Gastroesophageal sphincter (tissue), 4 donors: ENCODE measurements at regions not wholly inside any gene's neighbourhood (a gene's known extent, or its start where the extent isn't known, plus 50 kb on each side); places are given as distances from the start of the nearest gene placed in this dataset.

Experiments
- ATAC-seq: fragments of 150-250 bp; one replicate; pipeline ENCODE4 v1.9.1; 2016; ENCODE audit warnings: mild to moderate bottlenecking, moderate library complexity
- H3K27ac ChIP-seq, 4 donors: fragments of 200-600 bp; sonication (generic) in 3 of 4; 1 replicate in 3 of 4; 2 replicates in 1 of 4; pipeline ENCODE4 v1.5.1; 2016 to 2019
- H3K27me3 ChIP-seq: fragments of 200-600 bp; sonication (generic); one replicate; pipeline ENCODE4 v1.5.1; 2019
- H3K36me3 ChIP-seq, 2 donors: fragments of 200-600 bp; sonication (generic); one replicate each; pipeline ENCODE4 v1.5.1; 2019; ENCODE audit warnings: control low read depth in 1 of 2
- H3K4me1 ChIP-seq, 3 donors: fragments of 200-600 bp; sonication (generic); 1 replicate in 2 of 3; 2 replicates in 1 of 3; pipeline ENCODE4 v1.5.1; 2016 to 2019; ENCODE audit warnings: control low read depth in 2 of 3
- H3K4me3 ChIP-seq, 2 donors: fragments of 200-600 bp; sonication (generic); one replicate each; pipeline ENCODE4 v1.5.1; 2019; ENCODE audit warnings: mild to moderate bottlenecking in 1 of 2, moderate library complexity in 1 of 2
- H3K9me3 ChIP-seq, 3 donors: fragments of 200-600 bp; sonication (generic); one replicate each; pipeline ENCODE4 v1.5.1; 2017 to 2019; ENCODE audit warnings: control low read depth in 2 of 3
- EP300 ChIP-seq: sonication (generic); formaldehyde crosslinking; IDR thresholded peaks from one replicate; pipeline ENCODE4 v1.6.1; 2017; ENCODE audit warnings: antibody characterized with exemption, mild to moderate bottlenecking
- POLR2A ChIP-seq, 2 donors: fragments of 450-650 bp; IDR thresholded peaks; one replicate each; pipeline ENCODE4 v1.6.1; 2017; ENCODE audit warnings: antibody characterized with exemption in 2 of 2, mild to moderate bottlenecking in 2 of 2, moderate library complexity in 1 of 2
- POLR2AphosphoS5 ChIP-seq: sonication (generic); formaldehyde crosslinking; IDR thresholded peaks from one replicate; pipeline ENCODE4 v1.6.1; 2017; ENCODE audit warnings: antibody characterized with exemption
- WGBS, 2 donors: methylation state at CpG; one replicate each; pipeline ENCODE4 v1.1.5; 2018; ENCODE audit warnings: low coverage in 1 of 2; 5-methylcytosine and 5-hydroxymethylcytosine counted together
- TF ChIP-seq, protein P1 (sequence below), 4 experiments: fragments of 200-600 bp in 2 of 4; fragments of 450-650 bp in 2 of 4; sonication (generic) in 1 of 4; IDR thresholded peaks; one replicate each; pipeline ENCODE4 v1.5.1; 2017 to 2019; ENCODE audit warnings: antibody characterized with exemption in 4 of 4, mild to moderate bottlenecking in 2 of 4, moderate library complexity in 2 of 4

DNA sequence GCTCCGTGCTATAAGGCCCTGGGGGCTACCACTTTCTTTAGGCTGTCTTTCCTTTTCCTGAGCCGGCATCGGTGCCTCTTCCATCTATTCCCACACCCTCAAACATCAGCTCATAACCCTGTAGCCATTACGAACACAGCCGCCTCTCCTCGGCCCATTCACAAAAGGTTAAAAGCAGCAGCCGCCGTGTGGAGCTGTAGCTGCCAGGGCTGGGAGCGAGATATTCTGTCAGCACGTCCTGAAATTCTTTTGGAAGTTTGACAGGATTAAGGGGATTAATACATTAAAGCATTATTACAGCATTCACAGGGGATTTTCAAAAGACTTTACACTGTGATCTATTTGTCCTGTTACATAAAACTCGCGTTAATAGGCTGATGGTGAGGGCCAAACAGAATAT lies 428.2 kb downstream of the CDK5RAP2 start:
- no peaks in the 10 kb centered on the region for H3K4me1 ChIP-seq
- no peak overlapping the region for H3K4me3 ChIP-seq
- no peaks in the 10 kb centered on the region for H3K9me3 ChIP-seq
- no peak for ATAC-seq
- 40 to 70% methylated on average over 5 to 12 of the region's 12 CpGs for WGBS, 2 donors
- no peaks in the 10 kb centered on the region for H3K36me3 ChIP-seq
- TF ChIP-seq POLR2A (IDR thresholded peaks at IDR 0.05) (no peak), EP300 (no peak), POLR2AphosphoS5 (no peak)
- TF ChIP-seq, protein P1, sequence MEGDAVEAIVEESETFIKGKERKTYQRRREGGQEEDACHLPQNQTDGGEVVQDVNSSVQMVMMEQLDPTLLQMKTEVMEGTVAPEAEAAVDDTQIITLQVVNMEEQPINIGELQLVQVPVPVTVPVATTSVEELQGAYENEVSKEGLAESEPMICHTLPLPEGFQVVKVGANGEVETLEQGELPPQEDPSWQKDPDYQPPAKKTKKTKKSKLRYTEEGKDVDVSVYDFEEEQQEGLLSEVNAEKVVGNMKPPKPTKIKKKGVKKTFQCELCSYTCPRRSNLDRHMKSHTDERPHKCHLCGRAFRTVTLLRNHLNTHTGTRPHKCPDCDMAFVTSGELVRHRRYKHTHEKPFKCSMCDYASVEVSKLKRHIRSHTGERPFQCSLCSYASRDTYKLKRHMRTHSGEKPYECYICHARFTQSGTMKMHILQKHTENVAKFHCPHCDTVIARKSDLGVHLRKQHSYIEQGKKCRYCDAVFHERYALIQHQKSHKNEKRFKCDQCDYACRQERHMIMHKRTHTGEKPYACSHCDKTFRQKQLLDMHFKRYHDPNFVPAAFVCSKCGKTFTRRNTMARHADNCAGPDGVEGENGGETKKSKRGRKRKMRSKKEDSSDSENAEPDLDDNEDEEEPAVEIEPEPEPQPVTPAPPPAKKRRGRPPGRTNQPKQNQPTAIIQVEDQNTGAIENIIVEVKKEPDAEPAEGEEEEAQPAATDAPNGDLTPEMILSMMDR (IDR thresholded peaks at IDR 0.05) = no peak
- H3K27ac ChIP-seq = no peak overlapping the region
- no peaks in the 10 kb centered on the region for H3K27me3 ChIP-seq

DNA sequence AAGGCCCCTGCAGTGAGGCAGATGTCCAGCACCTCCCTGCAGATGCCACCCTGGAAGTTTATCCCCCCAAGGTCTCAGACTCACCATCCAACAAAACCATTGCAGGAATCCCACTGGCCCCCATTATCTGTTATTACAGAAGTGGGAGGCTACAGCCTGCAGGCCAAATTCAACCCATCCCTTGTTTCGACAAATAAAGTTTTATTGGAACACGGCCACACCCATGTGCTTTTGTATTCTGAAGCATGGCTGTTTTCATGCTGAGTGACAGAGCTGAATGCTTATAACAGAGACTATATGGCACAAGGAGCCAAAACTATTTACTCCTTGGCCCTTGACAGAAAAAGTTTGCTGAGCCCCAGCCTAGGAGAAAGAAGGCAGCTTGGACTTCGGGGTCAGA lies 428.8 kb downstream of the CDK5RAP2 start:
- Histone ChIP-seq H3K27ac (no peak overlapping the region), H3K9me3 (no peaks in the 10 kb centered on the region), H3K4me3 (no peak overlapping the region), H3K4me1 (no peaks in the 10 kb centered on the region), H3K27me3 (no peaks in the 10 kb centered on the region), H3K36me3 (no peaks in the 10 kb centered on the region)
- no peak for TF ChIP-seq EP300
- TF ChIP-seq POLR2AphosphoS5 = no peak
- TF ChIP-seq, protein P1 (IDR thresholded peaks at IDR 0.05) = no peak
- TF ChIP-seq POLR2A (IDR thresholded peaks at IDR 0.05) = no peak
- no peak for ATAC-seq
- 79 to 100% methylated on average over 2 to 3 of the region's 3 CpGs for WGBS, 2 donors

DNA sequence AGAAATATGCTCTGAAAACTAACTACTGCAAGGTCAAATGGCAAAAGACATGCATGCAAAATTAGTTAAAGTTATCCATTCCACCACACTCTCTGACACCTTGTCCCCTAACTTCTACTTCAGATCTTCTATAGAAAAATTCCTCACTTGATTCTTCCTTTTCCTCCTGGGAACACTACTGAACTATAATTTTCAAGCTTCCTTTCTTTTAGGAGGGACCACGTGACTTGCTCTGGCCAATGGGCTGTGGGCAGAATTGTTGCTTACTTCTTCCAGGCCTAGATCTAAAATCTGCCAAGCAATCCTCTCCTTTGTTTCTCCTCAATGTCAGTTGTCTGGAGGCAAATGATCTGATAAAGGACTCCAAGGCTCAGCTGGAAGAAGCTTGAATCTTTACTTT lies 441.0 kb downstream of the CDK5RAP2 start:
- H3K9me3 ChIP-seq = peaks cover 0 to 13% (median 0%) of the 10 kb centered on the region in 3 donors
- H3K4me3 ChIP-seq = no peak overlapping the region
- peaks cover 4% of the 10 kb centered on the region for H3K27me3 ChIP-seq
- 63 to 67% methylated on average over 1 of the region's 1 CpG for WGBS, 2 donors
- no peak overlapping the region for H3K27ac ChIP-seq
- TF ChIP-seq POLR2AphosphoS5 (no peak), POLR2A (IDR thresholded peaks at IDR 0.05) (no peak), EP300 (no peak)
- TF ChIP-seq, protein P1 (IDR thresholded peaks at IDR 0.05) = no peak
- H3K36me3 ChIP-seq = no peaks in the 10 kb centered on the region
- no peak for ATAC-seq
- no peaks in the 10 kb centered on the region for H3K4me1 ChIP-seq

DNA sequence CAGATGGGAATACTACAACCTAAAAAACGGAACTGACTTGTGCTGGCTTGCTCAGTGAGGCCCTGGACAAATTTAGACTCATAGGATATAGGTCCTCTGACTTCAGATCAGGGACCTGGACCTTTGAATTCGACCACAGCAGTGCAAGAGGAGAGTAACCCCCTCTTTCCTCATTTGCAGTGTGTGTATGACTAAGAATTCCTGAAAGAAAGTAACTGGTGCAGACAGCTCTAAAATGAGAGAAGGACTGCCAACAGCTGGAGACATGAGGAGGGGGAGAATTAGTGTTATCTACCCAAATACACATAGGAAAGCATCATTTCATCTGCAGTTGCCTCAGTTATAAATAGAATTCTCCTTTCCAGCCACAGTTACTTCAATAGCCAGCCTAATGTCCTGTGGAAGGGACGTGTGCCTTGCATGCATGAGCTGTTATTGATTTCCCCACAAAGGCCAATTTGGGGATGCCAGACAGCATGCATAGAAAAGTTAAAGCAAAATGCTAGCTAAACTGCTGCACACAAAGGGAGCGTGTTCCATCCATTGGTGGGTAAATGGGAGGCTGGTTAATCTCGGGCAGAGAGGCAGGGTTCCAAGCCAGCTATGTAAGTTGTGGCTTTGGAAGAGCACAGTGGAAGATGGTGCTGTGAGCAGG lies 442.7 kb downstream of the CDK5RAP2 start:
- TF ChIP-seq POLR2AphosphoS5 = no peak
- no peak for TF ChIP-seq POLR2A (IDR thresholded peaks at IDR 0.05)
- TF ChIP-seq, protein P1 (IDR thresholded peaks at IDR 0.05) = no peak
- TF ChIP-seq EP300 = no peak
- WGBS, 2 donors = 0 to 45% methylated on average over 1 to 5 of the region's 5 CpGs
- no peaks in the 10 kb centered on the region for H3K36me3 ChIP-seq
- peaks cover 4% of the 10 kb centered on the region for H3K27me3 ChIP-seq
- no peak for ATAC-seq
- no peaks in the 10 kb centered on the region for H3K4me1 ChIP-seq
- peaks cover 0 to 13% (median 0%) of the 10 kb centered on the region in 3 donors for H3K9me3 ChIP-seq
- H3K27ac ChIP-seq = no peak overlapping the region
- no peak overlapping the region for H3K4me3 ChIP-seq

DNA sequence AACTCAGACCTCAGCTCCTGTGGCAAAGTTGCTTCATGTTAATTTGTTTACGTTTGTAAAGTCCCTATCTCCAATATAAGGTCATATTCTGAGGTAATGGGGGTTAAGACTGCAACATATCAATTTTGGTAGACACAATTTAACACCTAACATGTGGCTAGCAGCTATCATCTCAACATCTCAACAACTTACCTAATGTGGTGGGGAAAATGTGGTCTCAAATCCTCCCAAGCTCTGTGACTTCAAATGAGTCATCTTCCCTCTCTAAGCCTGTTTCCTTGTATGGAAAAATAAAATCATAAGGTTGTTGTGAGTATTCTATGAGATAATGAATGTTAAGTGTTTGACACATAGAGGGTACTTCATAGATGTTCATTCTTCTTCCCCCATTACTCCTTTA lies 443.3 kb downstream of the CDK5RAP2 start:
- H3K27ac ChIP-seq = no peak overlapping the region
- H3K27me3 ChIP-seq = peaks cover 4% of the 10 kb centered on the region
- no peaks in the 10 kb centered on the region for H3K4me1 ChIP-seq
- TF ChIP-seq EP300 (no peak), POLR2A (IDR thresholded peaks at IDR 0.05) (no peak), POLR2AphosphoS5 (no peak)
- TF ChIP-seq, protein P1 (IDR thresholded peaks at IDR 0.05) = no peak
- no peaks in the 10 kb centered on the region for H3K36me3 ChIP-seq
- H3K9me3 ChIP-seq = peaks cover 0 to 13% (median 0%) of the 10 kb centered on the region in 3 donors
- H3K4me3 ChIP-seq = no peak overlapping the region
- WGBS, 2 donors = 40 to 50% methylated on average over 1 of the region's 1 CpG
- ATAC-seq = no peak
